Medulla oblongata (tissue), 1 donor: ENCODE measurements at regions not wholly inside any gene's neighbourhood (a gene's known extent, or its start where the extent isn't known, plus 50 kb on each side); places are given as distances from the start of the nearest gene placed in this dataset.
"Not testable (repeated sequence)": the region's sequence is repeated elsewhere in the genome, so short reads cannot be mapped to it uniquely, and the experiment has no call there.

Experiments
- DNase-seq: peaks from one replicate; pipeline ENCODE4 v3.0.0-alpha.2; 2015; ENCODE audit errors: extremely low spot score

DNA sequence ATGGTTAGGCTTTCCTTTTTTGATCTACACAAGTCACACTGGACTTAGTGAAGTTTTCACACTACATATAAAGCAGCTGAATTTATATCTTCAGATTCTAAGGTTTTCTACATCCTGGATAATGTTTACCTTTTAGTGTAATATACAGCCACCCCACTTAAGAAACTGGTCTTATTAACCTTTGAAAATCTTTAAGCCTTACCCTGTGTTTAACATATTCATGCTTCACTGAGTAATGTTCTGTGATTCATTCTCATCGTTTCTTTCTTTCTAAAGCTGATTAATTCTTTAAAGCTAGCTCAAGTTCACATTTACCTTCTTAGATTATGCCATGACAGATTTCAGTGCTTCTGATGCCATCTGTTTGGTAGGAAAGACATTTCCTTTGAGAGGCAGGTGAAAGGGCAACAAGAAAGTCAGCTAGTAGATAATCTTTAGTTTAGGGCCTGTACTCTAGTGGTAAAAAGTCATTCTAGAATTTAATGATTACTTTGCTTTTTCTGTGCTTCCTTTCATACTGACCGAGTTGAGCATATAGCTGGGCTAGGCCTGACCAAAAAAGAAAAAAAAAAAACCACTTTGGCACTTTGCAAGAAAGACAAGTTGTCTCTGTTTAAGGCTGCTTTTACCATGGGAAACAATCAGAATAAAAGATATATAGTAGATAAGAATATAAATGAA lies 690.9 kb upstream of the FBXO33 start:
- no peak for DNase-seq

DNA sequence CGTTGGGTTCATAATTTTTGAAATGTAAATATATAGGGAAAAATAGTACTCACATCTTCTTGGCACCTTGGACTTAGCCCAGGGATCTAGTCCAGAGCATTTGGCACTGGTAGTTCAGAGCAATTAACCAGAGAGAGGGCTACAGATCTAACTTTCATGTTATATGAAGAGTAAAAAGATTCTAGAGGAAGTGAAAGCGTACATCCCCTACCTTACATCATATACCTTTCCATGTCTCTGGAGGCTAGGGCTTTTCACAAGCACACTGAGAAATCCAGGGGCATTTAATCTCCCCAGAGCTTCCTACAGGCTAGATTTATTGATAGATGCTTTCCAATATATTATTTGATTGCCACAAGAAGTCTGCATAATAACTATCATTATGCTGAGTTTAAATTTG lies 687.5 kb upstream of the FBXO33 start:
- no peak for DNase-seq

DNA sequence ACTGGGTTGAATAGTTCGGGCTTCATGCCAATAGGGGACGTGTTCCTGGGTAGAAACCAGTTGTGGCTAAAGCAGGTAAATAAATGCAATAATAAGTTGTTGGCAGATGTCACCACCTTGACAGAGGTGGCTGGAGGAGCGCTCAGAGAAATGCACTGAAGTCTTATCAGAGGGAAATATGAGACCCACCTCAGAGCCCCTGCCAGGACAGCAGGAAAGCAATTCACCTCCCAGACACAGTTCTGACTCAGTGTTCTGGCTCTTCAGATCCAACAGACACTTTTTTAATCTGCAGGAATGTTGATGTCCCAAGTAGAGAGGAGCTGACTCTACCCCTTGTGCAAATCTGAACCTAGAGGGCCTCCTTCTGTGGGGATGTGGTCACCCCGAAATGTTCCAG lies 687.1 kb upstream of the FBXO33 start:
- DNase-seq: no peak

DNA sequence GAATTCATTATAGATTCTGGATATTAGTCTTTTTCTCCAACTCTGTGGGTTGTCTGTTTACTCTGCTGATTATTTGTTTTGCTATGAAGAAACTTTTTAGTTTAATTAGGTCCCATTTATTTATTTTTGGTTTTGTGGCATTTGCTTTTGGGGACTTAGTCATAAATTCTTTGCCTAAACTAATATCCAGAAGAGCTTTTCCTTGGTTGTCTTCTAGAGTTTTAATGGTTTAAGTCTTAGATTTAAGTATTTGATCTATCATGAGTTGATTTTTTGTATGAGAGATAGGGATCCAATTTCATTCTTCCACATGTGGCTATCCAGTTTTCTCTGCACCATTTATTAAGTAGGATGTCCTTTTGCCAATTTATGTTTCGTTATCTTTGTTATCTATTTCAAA lies 683.4 kb upstream of the FBXO33 start:
- DNase-seq: no peak

DNA sequence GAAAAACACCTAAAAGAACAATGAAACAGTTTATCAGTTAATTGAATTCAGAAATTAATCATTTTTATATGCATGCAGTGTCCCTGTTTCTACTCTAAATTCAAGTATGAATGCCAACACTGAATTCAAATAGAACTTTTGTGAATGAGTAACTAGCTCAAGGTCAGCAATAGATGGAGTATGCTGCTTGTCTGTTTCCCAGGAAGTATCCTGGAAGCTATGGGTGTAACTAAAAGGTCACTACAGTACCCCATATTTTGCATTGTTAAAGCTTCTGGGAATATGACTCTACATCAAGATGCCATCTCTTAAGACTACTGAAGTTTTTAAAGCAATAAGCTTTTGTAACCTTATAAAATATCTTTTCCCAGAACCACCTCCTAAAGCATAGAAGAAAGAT lies 681.4 kb upstream of the FBXO33 start:
- DNase-seq: no peak

DNA sequence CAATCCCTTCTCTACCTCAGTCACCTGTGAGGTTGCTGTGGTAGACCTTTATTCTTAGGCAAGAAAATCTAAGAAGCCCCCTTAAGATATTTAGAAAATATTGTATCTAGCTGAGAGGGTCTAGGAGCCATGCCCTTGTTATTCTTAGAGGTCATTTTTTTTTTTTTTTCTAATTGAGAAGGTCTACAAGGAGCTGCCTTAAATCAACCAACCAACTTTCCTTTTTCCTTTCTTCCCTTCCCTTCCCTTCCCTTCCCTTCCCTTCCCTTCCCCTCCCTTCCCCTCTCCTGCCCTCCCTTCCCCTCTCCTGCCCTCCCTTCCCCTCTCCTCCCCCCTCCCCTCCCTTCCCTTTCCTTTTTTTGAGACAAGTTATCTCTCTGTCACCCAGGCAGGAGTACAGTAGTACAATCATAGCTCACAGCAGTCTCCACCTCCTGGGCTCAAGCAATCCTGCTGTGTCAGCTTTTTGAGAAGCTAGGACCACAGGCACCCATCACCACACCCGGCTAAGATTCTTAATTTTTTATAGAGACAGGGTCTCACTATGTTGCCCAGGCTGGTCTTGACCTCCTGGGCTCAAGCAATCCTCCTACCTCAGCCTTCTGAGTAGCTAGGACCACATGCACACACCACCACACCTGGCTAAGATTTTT lies 668.4 kb upstream of the FBXO33 start:
- no peak for DNase-seq

DNA sequence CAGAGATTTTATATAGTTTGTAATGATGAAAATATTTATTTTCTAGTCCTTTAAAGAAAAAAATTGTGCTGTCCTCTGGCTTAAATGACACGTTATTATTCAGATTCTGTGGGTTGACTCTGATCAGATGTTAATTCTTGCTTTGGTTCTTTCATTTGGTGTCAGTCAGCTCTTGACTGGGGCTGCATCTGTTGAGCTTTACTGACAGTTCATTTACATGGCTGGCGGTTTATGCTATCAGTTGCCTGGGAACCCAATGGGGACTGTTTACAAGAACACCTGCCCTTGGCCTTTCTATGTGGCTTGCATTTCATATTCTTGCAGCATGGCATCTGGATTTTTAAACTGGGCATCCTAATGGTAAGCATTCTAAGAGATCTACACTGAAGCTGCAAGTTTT lies 667.1 kb upstream of the FBXO33 start:
- DNase-seq: no peak

DNA sequence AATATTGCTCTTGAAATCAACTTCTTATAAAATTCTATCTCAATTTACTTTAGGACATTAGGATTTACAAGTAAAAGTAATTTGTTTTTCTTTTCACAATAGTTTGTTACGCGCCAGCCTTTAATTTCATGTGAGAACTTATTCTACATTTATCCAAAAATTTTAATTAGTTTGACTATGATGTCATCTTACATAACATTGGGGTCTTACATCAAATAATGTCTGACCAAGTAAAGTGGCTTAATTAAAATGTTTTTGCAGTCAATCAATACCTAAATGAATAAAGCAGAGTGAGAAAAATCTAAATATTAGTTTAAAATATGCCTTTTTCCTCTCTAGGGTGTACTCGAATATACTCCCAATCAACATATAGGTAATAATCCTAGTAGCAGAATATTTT lies 666.2 kb upstream of the FBXO33 start:
- no peak for DNase-seq

DNA sequence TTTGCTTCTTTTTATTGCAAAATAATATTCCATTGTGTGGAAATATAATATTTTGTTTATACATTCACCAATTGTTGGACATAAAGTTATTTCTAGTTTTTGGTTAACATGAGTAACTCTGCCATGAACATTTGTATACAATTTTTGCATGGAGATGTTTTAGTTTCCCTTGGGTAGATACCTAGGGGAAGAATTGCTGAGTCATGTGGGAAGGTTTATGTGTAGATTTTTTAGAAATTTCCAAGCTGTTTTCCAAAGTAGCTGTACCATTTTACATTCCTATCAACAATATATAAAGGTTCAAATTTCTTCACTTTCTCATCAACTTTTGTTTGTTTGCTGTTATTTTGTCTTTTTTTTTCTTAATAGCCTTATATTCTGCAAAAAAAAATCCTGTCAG lies 664.7 kb upstream of the FBXO33 start:
- DNase-seq: no peak

DNA sequence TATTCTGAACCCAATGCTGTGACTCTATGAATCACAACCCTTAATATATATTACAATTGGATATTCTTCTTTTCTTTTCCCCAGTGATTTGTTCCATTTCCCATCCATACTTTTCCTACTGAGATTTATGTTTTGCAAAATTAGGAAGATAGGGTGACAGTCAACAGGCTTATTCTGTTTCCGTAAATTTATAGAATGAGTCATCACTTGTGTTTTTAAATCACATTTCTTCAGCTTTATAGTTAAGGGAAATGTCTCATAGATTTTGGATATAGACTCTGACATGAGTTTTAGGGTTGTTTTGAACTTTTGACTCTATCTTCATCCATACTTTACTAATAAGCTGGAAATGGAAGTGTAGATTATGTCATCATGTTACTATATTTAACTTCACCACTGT lies 661.6 kb upstream of the FBXO33 start:
- DNase-seq: no peak

DNA sequence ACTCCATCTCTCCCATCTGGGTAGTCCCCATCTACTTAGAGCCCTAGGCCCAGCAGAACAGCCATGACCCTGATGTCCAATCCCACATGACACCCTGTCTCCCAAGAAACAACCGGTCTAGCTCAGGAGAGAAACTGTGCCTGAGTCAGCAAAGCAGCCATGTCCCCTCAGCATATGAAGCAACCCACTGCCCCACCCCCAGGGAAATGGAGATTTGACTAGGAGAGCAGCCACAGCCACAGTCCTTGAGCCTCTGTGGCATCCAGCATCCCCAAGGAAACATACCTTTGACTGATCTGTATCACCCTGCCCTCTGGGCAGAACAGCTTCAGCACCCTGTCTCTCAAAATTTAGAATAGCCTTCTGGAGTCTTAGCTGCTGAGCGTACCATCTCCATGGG lies 641.9 kb upstream of the FBXO33 start:
- DNase-seq: no peak

DNA sequence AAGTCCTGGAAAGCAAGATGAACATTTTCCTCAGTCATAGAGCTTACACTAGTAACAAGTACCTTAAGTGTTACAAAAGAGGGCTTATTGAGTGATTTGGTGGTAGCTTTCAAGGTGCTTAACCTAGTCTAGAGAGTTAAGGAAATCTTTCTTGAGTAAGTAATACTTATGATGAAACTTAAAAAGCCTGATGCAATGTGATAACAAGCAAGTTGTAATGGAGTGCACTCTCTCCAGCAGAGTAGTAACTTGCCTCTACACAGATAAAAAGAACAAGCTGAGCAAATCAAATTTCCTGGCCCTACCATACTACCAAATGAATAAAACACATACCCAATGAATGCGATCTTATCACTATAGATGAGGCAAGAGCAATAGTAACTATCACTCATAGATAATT lies 639.9 kb upstream of the FBXO33 start:
- DNase-seq: no peak

DNA sequence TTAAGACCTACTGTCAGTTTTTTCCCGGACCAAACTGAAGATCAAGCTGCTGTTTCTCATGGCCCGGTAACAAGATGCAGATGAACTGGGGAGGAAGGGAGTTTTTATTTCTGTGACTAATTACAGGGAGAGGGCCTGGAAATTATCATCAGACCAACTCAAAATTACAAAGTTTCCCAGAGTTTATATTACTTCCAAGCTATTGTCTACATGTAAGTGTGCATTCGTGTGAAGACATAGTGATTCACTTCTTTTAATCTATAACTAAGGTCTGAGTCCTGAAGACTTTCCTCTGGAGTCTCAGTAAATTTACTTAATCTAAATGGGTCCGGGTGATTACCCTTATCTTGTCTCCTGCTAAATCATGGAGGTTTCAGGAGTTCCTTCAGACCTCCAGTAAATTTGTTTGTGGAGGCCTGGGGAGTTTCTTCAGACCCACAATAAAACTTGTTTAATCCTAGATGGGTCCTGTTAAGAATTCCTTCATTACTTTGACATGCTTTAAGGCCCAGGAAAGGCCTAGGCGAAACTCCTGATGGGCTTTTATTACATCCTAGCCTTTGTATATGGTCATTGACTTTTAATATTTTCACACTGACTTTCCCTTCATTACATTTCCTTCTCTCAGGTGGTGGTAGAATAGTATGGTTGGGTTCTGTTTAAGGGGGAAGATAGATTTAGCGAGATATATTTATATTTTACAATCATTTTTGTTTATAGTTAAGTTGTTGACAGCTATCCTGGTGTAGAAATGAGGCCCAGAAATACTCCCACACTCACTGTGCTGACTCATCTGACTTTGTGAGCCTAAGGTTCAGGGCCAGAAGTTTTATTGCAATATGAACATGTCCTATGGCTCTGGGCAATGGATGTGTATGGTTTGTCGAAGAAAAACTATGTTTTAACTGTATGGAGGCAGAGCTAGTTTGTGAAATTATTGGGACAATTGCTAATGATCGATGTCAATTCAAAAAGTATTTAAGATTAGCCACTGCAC lies 627.0 kb upstream of the FBXO33 start:
- no peak for DNase-seq

DNA sequence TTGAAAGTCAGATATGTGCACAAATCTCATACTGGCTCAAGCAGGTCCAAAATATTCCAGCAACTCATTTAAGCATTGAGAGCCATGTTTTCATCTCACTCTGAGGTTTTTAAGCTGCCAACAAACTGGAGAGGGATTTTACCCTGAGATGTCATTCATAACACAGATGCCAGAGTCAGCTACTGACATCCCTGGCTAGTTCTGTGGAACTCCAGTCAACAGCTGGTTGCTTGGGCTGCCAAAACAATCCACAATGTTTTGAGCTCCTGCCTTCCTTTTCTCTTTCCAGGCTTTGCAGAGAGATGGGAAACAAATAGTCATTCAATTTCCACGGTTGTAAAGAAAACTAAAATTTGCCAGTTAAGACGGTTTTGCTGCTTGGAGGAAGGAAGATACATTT lies 621.2 kb upstream of the FBXO33 start:
- DNase-seq: no peak

DNA sequence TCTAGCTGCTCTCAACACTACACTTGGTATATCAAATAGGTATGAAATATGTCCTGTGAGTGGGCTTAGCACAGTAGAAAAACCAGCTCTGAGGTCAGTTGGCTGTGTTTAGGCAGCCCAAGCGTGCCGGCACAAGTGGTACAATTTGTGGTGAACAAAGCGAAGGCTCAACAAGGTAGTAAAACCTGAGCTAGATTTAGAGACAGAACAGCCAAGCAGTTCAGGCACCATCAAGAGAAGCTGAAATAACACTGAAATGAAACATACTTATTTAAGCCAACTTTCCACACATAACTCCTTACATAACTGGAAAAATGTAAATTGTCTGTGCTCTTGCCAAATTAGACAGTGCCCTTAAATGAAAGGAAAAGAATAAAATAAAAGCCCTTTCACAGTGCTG lies 596.8 kb upstream of the FBXO33 start:
- no peak for DNase-seq

DNA sequence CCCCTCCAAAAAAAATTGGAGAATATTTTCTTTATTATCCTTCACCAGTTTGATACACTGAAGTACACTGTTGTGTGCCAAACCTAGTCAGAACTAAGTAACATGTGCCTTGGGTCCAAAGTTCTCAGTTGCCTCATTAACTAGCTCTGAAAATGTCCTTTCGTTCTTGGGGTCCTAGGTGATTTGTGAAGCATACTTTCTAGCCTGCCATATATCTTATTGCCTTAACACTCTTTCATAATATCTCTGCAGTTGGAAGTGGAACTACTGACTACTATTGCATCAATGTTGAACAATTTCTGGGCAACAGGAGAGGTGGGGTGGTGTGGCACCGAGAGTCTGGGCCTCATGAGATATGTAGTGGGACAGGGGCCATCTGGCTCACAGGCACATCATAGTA lies 592.9 kb upstream of the FBXO33 start:
- no peak for DNase-seq

DNA sequence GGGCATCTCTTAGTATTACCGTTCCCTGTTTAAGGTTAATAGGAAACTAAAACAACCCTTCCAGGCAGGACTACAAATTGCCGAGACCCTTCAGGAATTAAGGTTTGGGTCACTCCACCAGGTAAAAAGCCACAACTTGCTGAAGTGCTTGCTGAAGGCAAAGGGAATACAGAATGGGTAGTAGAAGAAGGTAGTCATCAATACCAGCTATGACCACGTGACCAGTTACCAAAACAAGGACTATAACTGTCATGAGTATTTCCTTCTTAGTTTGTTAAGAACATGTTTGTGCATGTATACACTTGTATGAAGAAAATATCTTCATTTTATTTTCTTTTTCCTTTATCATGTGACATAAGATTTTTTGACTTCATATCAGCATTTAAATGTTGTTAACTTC lies 578.7 kb upstream of the FBXO33 start:
- no peak for DNase-seq

DNA sequence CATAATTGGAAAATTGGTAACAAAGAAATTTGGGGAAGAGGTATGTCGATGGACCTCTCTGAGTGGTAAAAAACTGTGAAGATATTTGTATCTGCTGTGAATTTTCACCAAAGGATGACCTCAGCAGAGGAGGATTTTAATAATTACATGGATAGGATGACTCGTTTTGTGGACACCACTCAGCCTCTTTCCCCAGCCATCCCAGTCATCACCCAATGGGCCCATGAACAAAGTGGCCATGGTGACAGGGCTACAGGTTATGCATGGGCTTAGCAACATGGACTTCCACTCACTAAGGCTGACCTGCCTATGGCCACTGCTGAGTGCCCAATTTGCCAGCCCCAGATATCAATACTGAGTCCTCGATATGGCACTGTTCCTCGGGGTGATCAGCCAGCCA lies 577.5 kb upstream of the FBXO33 start:
- DNase-seq: no peak

DNA sequence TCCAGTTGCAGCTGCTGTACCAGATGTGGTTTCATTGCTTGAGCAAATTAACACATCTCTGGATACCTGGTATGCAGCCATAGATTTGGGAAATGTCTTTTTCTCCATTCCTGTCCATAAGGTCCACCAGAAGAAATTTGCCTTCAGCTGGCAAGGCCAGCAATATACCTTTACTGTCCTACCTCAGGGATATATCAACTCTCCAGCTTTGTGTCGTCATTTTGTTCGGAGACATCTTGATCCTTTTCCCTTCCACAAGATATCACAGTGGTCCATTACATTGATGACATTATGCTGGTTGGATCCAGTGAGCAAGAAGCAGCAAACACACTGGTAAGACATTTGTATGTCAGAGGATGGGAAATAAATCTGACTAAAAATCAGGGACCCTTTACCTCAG lies 576.1 kb upstream of the FBXO33 start:
- DNase-seq: not testable (repeated sequence)

DNA sequence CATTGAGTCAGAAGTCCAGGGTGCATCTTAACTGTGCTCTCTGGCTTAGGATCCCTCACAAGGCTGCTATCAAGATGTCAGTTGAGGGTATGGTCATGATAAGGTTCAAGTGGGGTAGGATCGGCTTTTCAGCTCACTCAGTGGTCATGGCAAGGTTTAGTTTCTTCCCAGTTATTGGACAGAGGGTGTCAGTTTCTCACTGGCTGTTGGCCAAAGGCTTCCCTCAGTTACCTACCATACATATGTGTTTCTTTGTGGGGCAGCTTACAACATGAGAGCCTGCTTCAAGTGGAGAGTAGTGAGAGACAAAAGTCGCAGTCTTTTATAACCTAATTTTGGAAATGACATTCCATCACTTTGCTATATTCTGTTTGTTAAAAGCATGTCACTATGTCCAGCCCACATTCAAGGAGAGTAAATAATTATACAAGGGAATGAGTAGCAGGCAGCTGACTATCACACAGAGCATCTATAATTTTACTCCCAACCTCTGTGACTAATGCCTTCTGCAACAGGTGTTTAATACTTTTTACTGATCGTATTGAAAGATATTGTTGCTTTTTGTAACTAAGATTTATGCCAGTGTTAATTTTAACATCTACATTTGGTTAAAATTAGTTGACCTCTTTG lies 572.8 kb upstream of the FBXO33 start:
- DNase-seq: no peak

DNA sequence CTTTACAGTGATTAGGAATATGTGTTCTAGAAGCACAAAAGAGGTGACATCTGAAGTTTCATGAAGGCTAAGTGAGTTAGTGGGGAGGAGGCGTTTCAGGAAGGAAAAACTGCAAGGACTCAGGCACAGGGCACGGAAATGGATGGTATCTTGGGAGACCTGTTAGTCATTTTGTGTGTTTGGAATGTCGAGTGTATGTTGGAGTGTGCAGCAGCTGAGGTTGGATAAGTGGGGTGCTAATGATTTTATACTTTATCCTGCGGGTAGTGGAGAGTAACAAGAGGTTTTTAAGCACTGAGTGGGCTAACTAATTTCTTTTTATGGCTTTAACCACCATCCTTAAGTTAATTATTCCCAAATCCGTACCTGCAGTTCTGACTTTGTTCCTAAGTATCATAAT lies 571.5 kb upstream of the FBXO33 start:
- DNase-seq: no peak

DNA sequence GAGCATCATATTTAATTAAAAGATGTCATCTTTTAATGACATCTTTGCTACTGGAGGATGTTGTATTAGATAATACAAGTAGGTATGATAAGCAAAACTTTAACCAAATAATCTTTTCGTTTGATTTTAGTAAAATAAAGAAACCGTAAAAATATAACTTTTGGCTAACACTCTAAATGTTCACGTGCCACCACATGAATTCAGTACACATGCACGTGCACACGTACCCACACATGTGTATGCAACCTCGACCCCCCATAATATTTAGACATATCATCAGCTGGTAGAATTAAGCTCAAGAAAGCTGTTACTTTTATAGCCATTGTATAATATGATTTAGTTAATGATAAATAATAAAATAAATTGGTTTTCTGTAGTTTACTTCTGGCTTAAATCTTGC lies 566.6 kb upstream of the FBXO33 start:
- DNase-seq: no peak
